DMS114 treated with DMSO at 0.1 percent for 48 hours (cell line): ENCODE measurements at regions not wholly inside any gene's neighbourhood (a gene's known extent, or its start where the extent isn't known, plus 50 kb on each side); places are given as distances from the start of the nearest gene placed in this dataset.

Source experiments
- DNase-seq: peaks from one replicate; lab custom pipeline; 2025; ENCODE audit not compliant: unreplicated experiment; lab: John Stamatoyannopoulos, UW

GRCh38 chr3:159802864-159803263, 185.8 kb upstream of the IL12A start:
- no peak for DNase-seq

DNA sequence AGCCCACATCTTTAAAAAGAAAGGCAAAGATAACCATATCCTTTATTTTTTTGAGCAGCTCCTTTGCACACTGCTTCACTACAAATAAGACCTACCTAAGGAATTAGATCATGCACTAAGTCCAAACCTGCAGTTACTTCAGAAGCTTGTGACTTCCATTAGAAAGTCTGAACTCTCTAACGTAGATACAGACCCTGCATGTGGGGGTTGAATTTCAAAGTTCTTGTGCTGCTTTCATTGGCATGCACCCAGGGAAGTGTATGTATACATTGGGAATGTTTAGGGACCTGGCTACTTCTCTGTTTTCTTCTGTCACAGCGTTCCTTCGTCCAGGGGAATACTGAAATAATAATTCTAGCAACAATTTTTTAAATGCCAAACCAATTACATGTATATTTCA, 185.2 kb upstream of the IL12A start:
- DNase-seq: no peak

DNA sequence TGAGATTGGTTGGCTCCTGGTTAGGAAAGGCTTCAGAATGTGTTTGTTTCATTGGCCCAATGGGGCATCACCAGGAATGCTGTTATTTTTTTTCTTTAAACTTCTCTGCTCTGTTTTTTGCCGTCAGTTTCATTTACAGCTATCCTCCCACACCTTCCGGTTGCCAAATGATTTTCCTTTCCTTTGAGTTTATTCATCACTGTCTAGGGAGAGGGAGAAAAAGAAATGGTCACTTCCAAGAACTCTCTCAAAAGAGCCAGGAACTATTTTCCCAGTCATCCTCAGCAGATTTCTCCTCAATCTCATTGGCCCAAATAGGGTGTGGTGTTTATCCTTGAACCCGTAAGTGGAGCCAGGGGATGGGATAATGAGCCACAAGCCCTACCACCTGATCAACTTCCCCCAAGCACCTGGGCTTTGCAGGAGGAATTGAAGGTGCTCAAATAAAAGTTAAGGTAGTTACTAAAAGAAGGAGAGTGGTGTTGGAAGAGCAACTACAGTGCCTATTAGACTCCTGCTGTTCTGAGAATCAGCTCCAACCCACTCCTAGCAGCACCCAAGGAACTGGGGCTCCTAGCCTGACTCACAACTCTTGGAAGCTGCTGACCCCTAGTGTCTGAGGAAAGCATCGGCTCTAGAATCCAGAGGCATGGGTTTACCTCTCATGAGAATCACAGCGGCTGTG, 183.8 kb upstream of the IL12A start:
- DNase-seq: peak; percentile 77

GRCh38 chr3:159805411-159805772, 183.2 kb upstream of the IL12A start:
- no peak for DNase-seq

- no peak for DNase-seq
Observed at GRCh38 chr3:159806412-159806811, 182.2 kb upstream of the IL12A start.

DNA sequence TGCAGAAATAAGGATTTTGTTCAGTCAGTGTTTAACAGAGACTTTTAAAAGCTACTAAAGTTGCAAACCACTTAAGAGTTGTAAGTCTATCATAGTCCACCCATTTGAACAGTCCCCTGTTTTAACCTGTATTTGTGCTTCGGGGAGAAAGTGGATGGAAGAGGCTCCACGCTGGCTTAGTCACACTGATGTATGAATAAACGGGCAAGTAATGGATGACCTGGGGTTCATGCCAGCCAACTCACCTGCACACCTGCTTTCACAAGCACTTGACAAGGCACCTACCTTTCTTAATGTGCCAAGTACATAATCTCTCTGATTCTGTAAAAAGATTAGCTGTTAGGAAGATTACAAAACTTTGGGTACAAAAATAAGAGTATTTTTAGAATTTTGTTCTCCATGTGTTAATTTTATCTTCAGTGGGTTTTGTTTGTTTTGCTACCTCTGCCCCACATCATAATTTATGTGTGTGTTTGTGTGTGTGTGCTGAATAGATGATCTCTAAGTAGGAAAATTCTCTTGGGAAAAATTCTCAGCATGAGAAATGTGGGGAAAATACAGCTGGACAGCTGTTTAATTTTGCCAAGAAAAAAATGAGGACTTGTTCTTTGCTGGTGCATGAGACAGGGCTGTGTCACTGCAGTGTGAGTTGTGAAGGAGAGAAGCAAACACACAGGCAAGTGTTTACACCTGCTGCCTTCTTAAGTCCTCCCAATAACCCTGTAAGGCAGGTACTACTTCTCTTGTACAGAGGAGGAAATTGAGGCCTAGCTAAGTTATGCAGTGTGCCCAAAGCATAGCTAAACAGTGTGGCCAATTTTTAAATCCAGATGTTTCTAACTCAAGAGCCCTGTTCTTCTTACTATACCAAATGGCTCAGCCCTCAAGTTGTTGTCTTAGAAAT, 181.2 kb upstream of the IL12A start:
- DNase-seq: no peak

- no peak for DNase-seq
Observed at GRCh38 chr3:159813822-159814531, 174.7 kb upstream of the IL12A start.

GRCh38 chr3:159816512-159816911, 172.1 kb upstream of the IL12A start:
- no peak for DNase-seq

DNA sequence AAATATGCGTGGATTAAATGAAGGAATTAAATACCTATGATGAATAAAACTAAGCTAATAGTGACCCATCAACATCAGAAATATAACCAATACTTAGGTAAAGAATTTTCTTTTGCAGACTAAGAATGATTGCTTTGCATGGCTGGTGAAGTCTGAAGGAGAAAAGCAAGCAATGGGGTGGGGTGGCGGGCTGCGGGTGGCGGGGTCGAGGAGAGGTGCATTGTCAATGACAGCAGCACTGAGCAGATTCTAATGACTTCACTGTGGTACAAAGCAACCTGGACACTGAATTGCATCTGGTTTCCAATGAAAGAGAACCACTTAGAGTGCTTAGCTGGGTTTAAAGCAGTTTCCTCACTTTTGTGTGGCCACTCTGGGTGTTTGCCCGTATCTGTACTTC, 171.5 kb upstream of the IL12A start:
- no peak for DNase-seq

GRCh38 chr3:159817571-159817970, 171.1 kb upstream of the IL12A start:
- DNase-seq: no peak

DNA sequence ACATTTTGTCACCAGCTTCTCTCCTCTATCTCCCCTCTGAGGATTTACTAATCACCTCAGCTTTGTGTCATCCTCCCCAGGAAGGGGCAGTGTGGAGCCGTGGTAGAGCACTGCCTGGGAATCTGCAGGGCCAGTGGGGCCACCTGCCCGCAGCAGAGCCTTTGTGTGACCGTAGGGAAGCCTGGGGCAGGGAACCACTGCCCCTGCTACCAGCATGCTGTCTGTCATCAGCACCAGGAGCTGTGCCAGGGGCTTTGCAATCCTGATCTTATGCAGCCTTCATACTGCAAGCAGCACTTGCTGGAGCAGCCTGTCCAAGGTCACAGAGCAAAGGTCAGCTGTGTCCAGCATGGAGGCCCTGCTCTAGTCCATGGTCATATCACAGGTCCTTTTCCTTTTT, 170.2 kb upstream of the IL12A start:
- no peak for DNase-seq

GRCh38 chr3:159818997-159819500, 169.6 kb upstream of the IL12A start:
- DNase-seq: no peak

DNA sequence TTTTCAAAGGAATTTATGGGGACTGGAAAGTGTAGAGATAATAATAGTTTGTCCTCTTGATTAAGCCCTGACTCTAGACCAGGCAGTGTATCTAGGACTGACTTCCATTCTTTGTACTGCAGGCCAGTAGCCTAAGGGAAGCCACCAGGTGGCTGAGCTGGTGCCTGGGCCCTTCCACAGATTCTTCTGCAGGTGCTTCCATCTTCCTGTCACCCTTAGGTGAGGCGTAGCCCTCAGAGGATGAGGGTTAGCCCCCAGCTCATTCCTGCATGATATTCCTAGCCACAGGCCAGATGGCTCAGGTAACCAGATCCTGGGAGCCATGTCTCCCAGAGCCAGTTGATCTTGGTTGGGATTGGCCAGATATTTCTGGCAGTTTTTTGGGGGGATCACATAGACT, 169.0 kb upstream of the IL12A start:
- no peak for DNase-seq

DNA sequence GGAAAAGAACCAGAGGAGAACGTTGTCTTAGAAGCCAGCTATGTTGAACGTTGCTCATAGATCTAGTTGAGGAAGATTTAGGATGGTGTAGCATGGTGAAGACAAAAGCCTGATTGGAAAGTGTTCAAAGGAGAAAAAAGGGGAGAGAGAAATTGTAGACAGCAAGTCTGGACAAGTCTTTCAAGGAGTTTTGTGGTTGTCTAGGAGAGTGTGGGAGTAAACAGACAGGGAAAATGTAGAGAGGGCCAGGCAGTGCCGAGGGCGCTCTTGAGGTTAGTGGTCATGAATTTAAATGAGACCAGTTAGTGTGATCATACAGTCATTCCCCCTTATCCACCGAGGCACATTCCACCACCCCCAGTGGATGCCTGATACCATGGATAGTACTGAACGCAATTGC, 167.5 kb upstream of the IL12A start:
- DNase-seq: no peak

DNA sequence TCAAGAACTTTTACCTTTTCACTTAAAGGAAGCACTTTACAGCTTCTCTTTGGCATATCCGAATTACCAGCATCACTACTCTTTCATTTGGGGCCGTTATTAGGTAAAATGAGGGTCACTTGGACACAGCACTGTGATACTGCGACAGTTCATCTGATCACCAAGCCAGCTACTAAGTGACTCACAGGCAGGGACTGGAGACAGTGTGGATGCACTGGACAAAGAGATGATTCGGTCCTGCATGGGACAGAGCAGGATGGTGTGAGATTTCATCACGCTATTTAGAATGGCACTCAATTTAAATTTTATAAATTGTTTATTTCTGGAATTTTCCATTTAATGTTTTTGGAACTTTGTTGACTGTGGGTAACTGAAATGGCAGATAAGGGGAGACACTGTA, 166.9 kb upstream of the IL12A start:
- no peak for DNase-seq

- no peak for DNase-seq
Observed at GRCh38 chr3:159823780-159824179, 164.9 kb upstream of the IL12A start.

- DNase-seq: no peak
Observed at GRCh38 chr3:159824333-159824732, 164.3 kb upstream of the IL12A start.

- DNase-seq: no peak
Observed at GRCh38 chr3:159825216-159825854, 163.3 kb upstream of the IL12A start.

DNA sequence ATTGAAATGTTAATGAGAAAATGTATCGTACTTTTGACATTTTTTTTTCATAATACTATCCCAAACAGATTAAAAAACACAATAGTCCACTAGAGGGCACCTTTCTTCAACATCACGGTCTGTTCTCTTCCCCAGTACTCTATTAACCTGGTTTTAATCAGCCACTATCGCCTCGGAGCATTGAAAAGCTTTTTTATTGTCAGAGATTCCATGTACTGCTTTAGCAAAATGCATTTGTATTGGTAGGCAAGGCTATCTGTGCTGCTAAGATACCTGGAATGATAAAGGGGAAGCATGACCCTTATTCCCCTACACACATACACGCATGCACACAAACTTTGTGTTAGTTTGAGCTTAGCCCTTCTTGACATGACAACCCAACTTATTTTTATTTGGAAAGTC, 160.1 kb upstream of the IL12A start:
- peak; percentile 54 for DNase-seq

GRCh38 chr3:159829056-159829455, 159.6 kb upstream of the IL12A start:
- DNase-seq: no peak

GRCh38 chr3:159829539-159830227, 159.0 kb upstream of the IL12A start:
- DNase-seq: no peak
